ENCODE measurements at regions not wholly inside any gene's neighbourhood (a gene's known extent, or its start where the extent isn't known, plus 50 kb on each side); places are given as distances from the start of the nearest gene placed in this dataset.

GRCh38 chr1:8185400-8185799, 132.5 kb upstream of the SLC45A1 start:
- DNase-seq (ENCODE audit: missing footprints) (no peak), ATAC-seq (no peak)
- intact Hi-C loops (cut with DNase I): no loop called here

GRCh38 chr1:8184301-8184700, 133.6 kb upstream of the SLC45A1 start:
- ATAC-seq: peak; percentile 57
- intact Hi-C loops (cut with DNase I): no loop called here
- no peak for DNase-seq (ENCODE audit: missing footprints)

GRCh38 chr1:8182034-8182761, 135.7 kb upstream of the SLC45A1 start:
- intact Hi-C loops (cut with DNase I): no loop called here
- DNase-seq (ENCODE audit: missing footprints): no peak

GRCh38 chr1:8179132-8179793, 138.7 kb upstream of the SLC45A1 start:
- intact Hi-C loops (cut with DNase I): loop anchor here (10.0 kb wide), 1 partner anchor 136 kb away; the partner anchor contains the start of gene SLC45A1
- DNase-seq (ENCODE audit: missing footprints) (no peak), ATAC-seq (no peak)

More at GRCh38 chr1:8182034-8182761, 135.7 kb upstream of the SLC45A1 start:
- ATAC-seq: no peak

- intact Hi-C loops (cut with DNase I): loop anchor here (10.0 kb wide), 1 partner anchor 139 kb away; the partner anchor contains the start of gene SLC45A1
- ATAC-seq (no peak), DNase-seq (ENCODE audit: missing footprints) (no peak)
These were observed 141.6 kb upstream of the SLC45A1 start for GRCh38 chr1:8176279-8176678.

- ATAC-seq (no peak), DNase-seq (ENCODE audit: missing footprints) (no peak)
- intact Hi-C loops (cut with DNase I): loop anchor here (10.0 kb wide), 1 partner anchor 140 kb away; the partner anchor contains the start of gene SLC45A1
These were observed 143.1 kb upstream of the SLC45A1 start for GRCh38 chr1:8174807-8175206.

GRCh38 chr1:8171751-8172464, 145.8 kb upstream of the ERRFI1 start:
- no peak for ATAC-seq
- intact Hi-C loops (cut with DNase I): loop anchor here (10.0 kb wide), 1 partner anchor 143 kb away; the partner anchor contains the start of gene SLC45A1
- DNase-seq (ENCODE audit: missing footprints): no peak

GRCh38 chr1:8170059-8170835, 144.1 kb upstream of the ERRFI1 start:
- DNase-seq (ENCODE audit: missing footprints): no peak
- intact Hi-C loops (cut with DNase I): loop anchor here (10.0 kb wide), 1 partner anchor 145 kb away; the partner anchor contains the start of gene SLC45A1

GRCh38 chr1:8169364-8170058, 143.4 kb upstream of the ERRFI1 start:
- DNase-seq (ENCODE audit: missing footprints) (no peak), ATAC-seq (peak; percentile 93)
- intact Hi-C loops (cut with DNase I): loop anchor here (10.0 kb wide), 1 partner anchor 145 kb away; the partner anchor contains the start of gene SLC45A1

More at GRCh38 chr1:8170059-8170835, 144.1 kb upstream of the ERRFI1 start:
- peak; percentile 30 for ATAC-seq

- intact Hi-C loops (cut with DNase I): no loop called here
- ATAC-seq (no peak), DNase-seq (ENCODE audit: missing footprints) (no peak)
These were observed 141.8 kb upstream of the ERRFI1 start for GRCh38 chr1:8167936-8168335.

- ATAC-seq (no peak), DNase-seq (ENCODE audit: missing footprints) (no peak)
- intact Hi-C loops (cut with DNase I): no loop called here
These were observed 140.3 kb upstream of the ERRFI1 start for GRCh38 chr1:8166406-8166805.

- DNase-seq (ENCODE audit: missing footprints) (no peak), ATAC-seq (no peak)
- intact Hi-C loops (cut with DNase I): no loop called here
These were observed 139.7 kb upstream of the ERRFI1 start for GRCh38 chr1:8165595-8166360.

- no peak for DNase-seq (ENCODE audit: missing footprints)
- ATAC-seq: no peak
- intact Hi-C loops (cut with DNase I): no loop called here
These were observed 138.6 kb upstream of the ERRFI1 start for GRCh38 chr1:8164670-8165069.

- intact Hi-C loops (cut with DNase I): no loop called here
- DNase-seq (ENCODE audit: missing footprints) (no peak), ATAC-seq (no peak)
These were observed 136.9 kb upstream of the ERRFI1 start for GRCh38 chr1:8163039-8163438.

GRCh38 chr1:8162168-8162567, 136.1 kb upstream of the ERRFI1 start:
- intact Hi-C loops (cut with DNase I): no loop called here
- ATAC-seq (no peak), DNase-seq (ENCODE audit: missing footprints) (no peak)

- intact Hi-C loops (cut with DNase I): no loop called here
- ATAC-seq: no peak
These were observed 135.5 kb upstream of the ERRFI1 start for GRCh38 chr1:8161546-8162105.

GRCh38 chr1:8159470-8160024, 133.4 kb upstream of the ERRFI1 start:
- ATAC-seq (no peak), DNase-seq (ENCODE audit: missing footprints) (no peak)

More at GRCh38 chr1:8161546-8162105, 135.5 kb upstream of the ERRFI1 start:
- no peak for DNase-seq (ENCODE audit: missing footprints)

More at GRCh38 chr1:8159470-8160024, 133.4 kb upstream of the ERRFI1 start:
- intact Hi-C loops (cut with DNase I): no loop called here
